ENCODE measurements at regions not wholly inside any gene's neighbourhood (a gene's known extent, or its start where the extent isn't known, plus 50 kb on each side); places are given as distances from the start of the nearest gene placed in this dataset.
"Not testable (repeated sequence)": the region's sequence is repeated elsewhere in the genome, so short reads cannot be mapped to it uniquely, and the experiment has no call there.

DNA sequence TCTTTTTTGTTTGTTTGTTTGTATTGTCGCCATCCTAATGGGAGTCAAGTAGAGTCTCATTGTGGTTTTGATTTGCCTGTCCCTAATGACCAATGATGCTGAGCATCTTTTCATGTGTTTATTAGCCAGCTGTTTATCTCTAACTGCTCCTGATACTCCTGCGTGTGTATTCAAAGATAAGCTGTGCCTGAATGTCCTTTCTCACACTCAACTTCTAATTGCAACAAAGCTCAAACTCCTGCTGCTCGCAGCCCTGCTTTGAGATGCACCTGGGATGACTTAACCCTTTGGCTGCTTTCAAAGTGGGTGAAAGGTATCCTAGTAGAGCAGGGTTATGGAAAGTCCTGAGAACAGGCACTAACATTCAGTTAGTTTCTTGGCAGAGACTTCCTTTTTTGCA, 199.6 kb downstream of the BCL2L11 start:
- TF ChIP-seq POLR2A, CTCF, EP300, POLR2AphosphoS5 (IDR thresholded peaks at IDR 0.05): not testable (repeated sequence)

Data from stomach (tissue), 4 donors.